Panc1 (cell line): ENCODE measurements at regions not wholly inside any gene's neighbourhood (a gene's known extent, or its start where the extent isn't known, plus 50 kb on each side); places are given as distances from the start of the nearest gene placed in this dataset.

Source experiments
- ATAC-seq: fragments of 200-7000 bp; cut with Tn5 transposase; 2 replicates; pipeline ENCODE4 v1.9.1; 2020; ENCODE audit warnings: mild to moderate bottlenecking, moderate library complexity
- BruUV-seq: library from RNA; stranded (reverse); fragments of 400-500 nt; replicated peaks from 2 replicates; lab custom pipeline; 2021; lab: Mats Ljungman, UMichigan
- CTCF ChIA-PET: fragments of 300-600 bp; sonication (Branson Sonifier 250); formaldehyde crosslinking; loops from one replicate; lab custom pipeline; 2022; ENCODE audit warnings: antibody characterized with exemption; lab: Charles Lee
- POLR2A ChIA-PET: fragments of 300-600 bp; sonication (Branson Sonifier 250); formaldehyde crosslinking; loops from one replicate; lab custom pipeline; 2022; ENCODE audit warnings: antibody characterized with exemption; lab: Charles Lee
- DNase-seq: peaks from one replicate; pipeline ENCODE4 v3.0.0-alpha.2; 2010; ENCODE audit warnings: low read depth, low spot score
- H3K27ac ChIP-seq: 2 replicates; pipeline ENCODE4 v1.5.1; 2011; ENCODE audit warnings: mild to moderate bottlenecking, low read length, inconsistent platforms
- H3K27me3 ChIP-seq: fragments of 200-500 bp; sonication (Bioruptor generic); 2 replicates; pipeline ENCODE4 v1.6.0; 2014; ENCODE audit warnings: low read length, inconsistent platforms; ENCODE audit not compliant: control insufficient read depth, insufficient read depth
- H3K36me3 ChIP-seq: fragments of 200-500 bp; sonication (Bioruptor generic); 2 replicates; pipeline ENCODE4 v1.5.1; 2014; ENCODE audit warnings: inconsistent platforms, mild to moderate bottlenecking, low read length, moderate library complexity; ENCODE audit not compliant: control insufficient read depth, insufficient read depth
- H3K4me1 ChIP-seq: 2 replicates; pipeline ENCODE4 v1.5.1; 2011; ENCODE audit warnings: inconsistent platforms, mild to moderate bottlenecking, low read length, moderate library complexity; ENCODE audit not compliant: control insufficient read depth, insufficient read depth
- H3K4me3 ChIP-seq, 2 experiments: 2 replicates each; pipeline ENCODE4 v1.5.1; 2011 to 2012; ENCODE audit warnings: low read depth in 2 of 2, low read length in 2 of 2, mild to moderate bottlenecking in 2 of 2, inconsistent platforms in 1 of 2, moderate library complexity in 1 of 2
- H3K9me3 ChIP-seq: fragments of 200-500 bp; sonication (Bioruptor generic); 2 replicates; pipeline ENCODE4 v1.5.1; 2014; ENCODE audit warnings: low read depth, mild to moderate bottlenecking, inconsistent platforms, low read length, moderate library complexity; ENCODE audit not compliant: control insufficient read depth, insufficient read depth
- POLR2AphosphoS5 ChIP-seq: IDR thresholded peaks from 2 replicates; pipeline ENCODE4 v1.6.1; 2012; ENCODE audit warnings: mild to moderate bottlenecking, low read depth, low read length, moderate library complexity
- SIN3A ChIP-seq: IDR thresholded peaks from 2 replicates; pipeline ENCODE4 v1.6.1; 2012; ENCODE audit warnings: low read depth, mild to moderate bottlenecking, low read length, moderate library complexity, borderline replicate concordance; ENCODE audit not compliant: insufficient read depth
- TCF7L2 ChIP-seq: IDR thresholded peaks from 2 replicates; pipeline ENCODE4 v1.6.1; 2011; ENCODE audit warnings: mild to moderate bottlenecking, low read depth, low read length, inconsistent platforms
- in situ Hi-C: cut with HindIII; loops from 2 replicates; pipeline ENCODE4 v1.10.0; 2016; ENCODE audit warnings: low sequenced_read_pairs, low pct_unique_long_range_greater_than_20kb
- intact Hi-C: fragments of 100-400 bp; cut with micrococcal nuclease; formaldehyde crosslinking; loops from one replicate; pipeline ENCODE4 v1.10.0; 2022; ENCODE audit not compliant: unreplicated experiment
- TF ChIP-seq, protein P1 (sequence below): fragments of 450-650 bp; IDR thresholded peaks from 2 replicates; pipeline ENCODE4 v1.5.1; 2017; ENCODE audit warnings: mild to moderate bottlenecking
- TF ChIP-seq, protein P2 (sequence below), 2 experiments: IDR thresholded peaks; 2 replicates each; pipeline ENCODE4 v1.6.1; 2011 to 2012; ENCODE audit warnings: low read depth in 2 of 2, control low read depth in 1 of 2, low read length in 1 of 2, mild to moderate bottlenecking in 1 of 2, moderate library complexity in 1 of 2; ENCODE audit not compliant: insufficient read depth in 1 of 2

DNA sequence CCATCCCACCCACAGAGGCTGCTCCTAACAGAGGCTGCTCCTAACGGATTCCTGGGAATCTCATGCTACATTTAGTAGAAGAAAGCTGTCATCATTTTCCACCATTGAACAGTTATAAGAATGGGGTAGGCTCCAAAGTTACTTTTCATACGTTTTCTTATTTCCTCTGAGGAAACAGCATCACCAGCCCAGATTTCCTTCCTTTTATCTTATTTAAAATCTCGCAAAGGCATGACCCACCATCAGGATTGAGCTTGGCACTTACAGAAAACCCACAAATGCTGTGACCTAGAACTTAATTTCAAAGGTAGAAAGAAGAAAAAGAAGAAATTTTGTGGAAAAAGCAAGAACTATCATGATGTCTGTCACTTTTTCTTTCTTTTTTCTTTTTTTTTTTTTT lies 168.0 kb downstream of the LY86 start:
- H3K27ac ChIP-seq = no peak overlapping the region
- no TSS peak for BruUV-seq
- no peaks in the 10 kb centered on the region; the same call in 1 of the 2 replicates for H3K4me1 ChIP-seq
- in situ Hi-C loops (no loop called here), intact Hi-C loops (no loop called here)
- POLR2A ChIA-PET = no interaction called here
- no peaks in the 10 kb centered on the region for H3K36me3 ChIP-seq
- no peaks in the 10 kb centered on the region for H3K9me3 ChIP-seq
- ATAC-seq (no peak), DNase-seq (no peak)
- CTCF ChIA-PET = no interaction called here
- TF ChIP-seq, protein P1, sequence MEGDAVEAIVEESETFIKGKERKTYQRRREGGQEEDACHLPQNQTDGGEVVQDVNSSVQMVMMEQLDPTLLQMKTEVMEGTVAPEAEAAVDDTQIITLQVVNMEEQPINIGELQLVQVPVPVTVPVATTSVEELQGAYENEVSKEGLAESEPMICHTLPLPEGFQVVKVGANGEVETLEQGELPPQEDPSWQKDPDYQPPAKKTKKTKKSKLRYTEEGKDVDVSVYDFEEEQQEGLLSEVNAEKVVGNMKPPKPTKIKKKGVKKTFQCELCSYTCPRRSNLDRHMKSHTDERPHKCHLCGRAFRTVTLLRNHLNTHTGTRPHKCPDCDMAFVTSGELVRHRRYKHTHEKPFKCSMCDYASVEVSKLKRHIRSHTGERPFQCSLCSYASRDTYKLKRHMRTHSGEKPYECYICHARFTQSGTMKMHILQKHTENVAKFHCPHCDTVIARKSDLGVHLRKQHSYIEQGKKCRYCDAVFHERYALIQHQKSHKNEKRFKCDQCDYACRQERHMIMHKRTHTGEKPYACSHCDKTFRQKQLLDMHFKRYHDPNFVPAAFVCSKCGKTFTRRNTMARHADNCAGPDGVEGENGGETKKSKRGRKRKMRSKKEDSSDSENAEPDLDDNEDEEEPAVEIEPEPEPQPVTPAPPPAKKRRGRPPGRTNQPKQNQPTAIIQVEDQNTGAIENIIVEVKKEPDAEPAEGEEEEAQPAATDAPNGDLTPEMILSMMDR = no peak
- H3K27me3 ChIP-seq = no peaks in the 10 kb centered on the region
- no peak overlapping the region for H3K4me3 ChIP-seq

DNA sequence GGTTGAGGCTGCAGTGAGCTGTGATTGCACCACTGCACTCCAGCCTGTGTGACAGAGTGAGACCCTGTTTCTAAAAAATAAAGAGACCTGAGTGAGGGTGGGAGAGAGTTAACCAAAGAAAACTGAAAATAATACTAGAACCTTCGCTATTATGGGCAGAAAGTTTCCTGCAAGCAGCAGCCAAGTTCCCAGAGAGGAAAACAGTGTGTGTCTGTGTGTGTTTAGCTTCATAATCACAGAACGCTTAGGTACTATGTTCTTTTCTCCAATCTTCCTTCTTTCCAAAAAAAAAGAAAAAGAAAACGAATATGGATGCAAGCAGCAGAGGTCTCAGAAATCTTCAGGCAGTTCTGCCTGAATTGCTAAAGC lies 170.0 kb downstream of the LY86 start:
- Histone ChIP-seq H3K4me1 (no peaks in the 10 kb centered on the region; the same call in 1 of the 2 replicates), H3K4me3 (no peak overlapping the region), H3K27ac (no peak overlapping the region), H3K9me3 (no peaks in the 10 kb centered on the region), H3K36me3 (no peaks in the 10 kb centered on the region), H3K27me3 (no peaks in the 10 kb centered on the region)
- DNase-seq (no peak), ATAC-seq (no peak)
- ChIA-PET POLR2A (no interaction called here), CTCF (interaction anchor here (0.6 to 0.9 kb wide), 2 partner anchors 16 to 576 kb away, joined by 3 to 4 read pairs; no protein-coding TSS in a partner anchor)
- BruUV-seq = no TSS peak
- TF ChIP-seq SIN3A (no peak), TCF7L2 (no peak), POLR2AphosphoS5 (no peak)
- TF ChIP-seq, protein P1 = no peak
- TF ChIP-seq, protein P2, sequence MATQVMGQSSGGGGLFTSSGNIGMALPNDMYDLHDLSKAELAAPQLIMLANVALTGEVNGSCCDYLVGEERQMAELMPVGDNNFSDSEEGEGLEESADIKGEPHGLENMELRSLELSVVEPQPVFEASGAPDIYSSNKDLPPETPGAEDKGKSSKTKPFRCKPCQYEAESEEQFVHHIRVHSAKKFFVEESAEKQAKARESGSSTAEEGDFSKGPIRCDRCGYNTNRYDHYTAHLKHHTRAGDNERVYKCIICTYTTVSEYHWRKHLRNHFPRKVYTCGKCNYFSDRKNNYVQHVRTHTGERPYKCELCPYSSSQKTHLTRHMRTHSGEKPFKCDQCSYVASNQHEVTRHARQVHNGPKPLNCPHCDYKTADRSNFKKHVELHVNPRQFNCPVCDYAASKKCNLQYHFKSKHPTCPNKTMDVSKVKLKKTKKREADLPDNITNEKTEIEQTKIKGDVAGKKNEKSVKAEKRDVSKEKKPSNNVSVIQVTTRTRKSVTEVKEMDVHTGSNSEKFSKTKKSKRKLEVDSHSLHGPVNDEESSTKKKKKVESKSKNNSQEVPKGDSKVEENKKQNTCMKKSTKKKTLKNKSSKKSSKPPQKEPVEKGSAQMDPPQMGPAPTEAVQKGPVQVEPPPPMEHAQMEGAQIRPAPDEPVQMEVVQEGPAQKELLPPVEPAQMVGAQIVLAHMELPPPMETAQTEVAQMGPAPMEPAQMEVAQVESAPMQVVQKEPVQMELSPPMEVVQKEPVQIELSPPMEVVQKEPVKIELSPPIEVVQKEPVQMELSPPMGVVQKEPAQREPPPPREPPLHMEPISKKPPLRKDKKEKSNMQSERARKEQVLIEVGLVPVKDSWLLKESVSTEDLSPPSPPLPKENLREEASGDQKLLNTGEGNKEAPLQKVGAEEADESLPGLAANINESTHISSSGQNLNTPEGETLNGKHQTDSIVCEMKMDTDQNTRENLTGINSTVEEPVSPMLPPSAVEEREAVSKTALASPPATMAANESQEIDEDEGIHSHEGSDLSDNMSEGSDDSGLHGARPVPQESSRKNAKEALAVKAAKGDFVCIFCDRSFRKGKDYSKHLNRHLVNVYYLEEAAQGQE (IDR thresholded peaks at IDR 0.05; ENCODE audit: insufficient read depth in 1 of 2, low read depth in 2 of 2, low read length in 1 of 2) = no peak
- in situ Hi-C loops (no loop called here), intact Hi-C loops (no loop called here)
